RKO (cell line): ENCODE measurements at regions not wholly inside any gene's neighbourhood (a gene's known extent, or its start where the extent isn't known, plus 50 kb on each side); places are given as distances from the start of the nearest gene placed in this dataset.

Source experiments
- DNase-seq: peaks from one replicate; pipeline ENCODE4 v3.0.0-alpha.2; 2016; ENCODE audit warnings: low spot score

GRCh38 chr16:79752396-79752795, 151.9 kb upstream of the MAF start:
- DNase-seq, result no peak

GRCh38 chr16:79751471-79752184, 151.1 kb upstream of the MAF start:
- DNase-seq, result no peak

- no peak for DNase-seq
Measured at GRCh38 chr16:79750311-79750710, 149.8 kb upstream of the MAF start.

- no peak for DNase-seq
Measured at GRCh38 chr16:79748629-79749028, 148.1 kb upstream of the MAF start.

- no peak for DNase-seq
Measured at GRCh38 chr16:79747688-79748087, 147.2 kb upstream of the MAF start.

- no peak for DNase-seq
Measured at GRCh38 chr16:79740252-79740651, 139.7 kb upstream of the MAF start.

- no peak for DNase-seq
Measured at GRCh38 chr16:79735271-79735670, 134.7 kb upstream of the MAF start.

- DNase-seq, result no peak
Measured at GRCh38 chr16:79734721-79735120, 134.2 kb upstream of the MAF start.

GRCh38 chr16:79728923-79729240, 128.3 kb upstream of the MAF start:
- no peak for DNase-seq

GRCh38 chr16:79728048-79728922, 127.7 kb upstream of the MAF start:
- no peak for DNase-seq

- DNase-seq, result no peak
Measured at GRCh38 chr16:79726902-79727301, 126.4 kb upstream of the MAF start.

GRCh38 chr16:79725051-79725450, 124.5 kb upstream of the MAF start:
- DNase-seq, result no peak

GRCh38 chr16:79723583-79724168, 123.1 kb upstream of the MAF start:
- DNase-seq, result no peak

- DNase-seq, result no peak
Measured at GRCh38 chr16:79721270-79721669, 120.7 kb upstream of the MAF start.

- no peak for DNase-seq
Measured at GRCh38 chr16:79717333-79718137, 117.0 kb upstream of the MAF start.

GRCh38 chr16:79716645-79717332, 116.3 kb upstream of the MAF start:
- DNase-seq, result no peak

- no peak for DNase-seq
Measured at GRCh38 chr16:79715061-79715460, 114.5 kb upstream of the MAF start.

GRCh38 chr16:79714440-79714839, 113.9 kb upstream of the MAF start:
- no peak for DNase-seq

- no peak for DNase-seq
Measured at GRCh38 chr16:79713609-79714309, 113.2 kb upstream of the MAF start.

- DNase-seq, result no peak
Measured at GRCh38 chr16:79712276-79712675, 111.7 kb upstream of the MAF start.

- no peak for DNase-seq
Measured at GRCh38 chr16:79707876-79708275, 107.3 kb upstream of the MAF start.
